NCI-H460 (cell line): ENCODE measurements at regions not wholly inside any gene's neighbourhood (a gene's known extent, or its start where the extent isn't known, plus 50 kb on each side); places are given as distances from the start of the nearest gene placed in this dataset.

ENCODE experiments used
- small RNA-seq, 2 experiments: library from RNA; depleted of rRNA; stranded (forward); fragments of <200 nt; gene quantifications; one replicate each; pipeline ENCODE3, GENCODE V24; 2014

Small RNAs in the stretch of these regions (small RNA-seq; reads per million reads assigned to genes)
- gene RF00096: 0 to 0.17 reads per million in 2 experiments
